ENCODE measurements at regions not wholly inside any gene's neighbourhood (a gene's known extent, or its start where the extent isn't known, plus 50 kb on each side); places are given as distances from the start of the nearest gene placed in this dataset.

DNA sequence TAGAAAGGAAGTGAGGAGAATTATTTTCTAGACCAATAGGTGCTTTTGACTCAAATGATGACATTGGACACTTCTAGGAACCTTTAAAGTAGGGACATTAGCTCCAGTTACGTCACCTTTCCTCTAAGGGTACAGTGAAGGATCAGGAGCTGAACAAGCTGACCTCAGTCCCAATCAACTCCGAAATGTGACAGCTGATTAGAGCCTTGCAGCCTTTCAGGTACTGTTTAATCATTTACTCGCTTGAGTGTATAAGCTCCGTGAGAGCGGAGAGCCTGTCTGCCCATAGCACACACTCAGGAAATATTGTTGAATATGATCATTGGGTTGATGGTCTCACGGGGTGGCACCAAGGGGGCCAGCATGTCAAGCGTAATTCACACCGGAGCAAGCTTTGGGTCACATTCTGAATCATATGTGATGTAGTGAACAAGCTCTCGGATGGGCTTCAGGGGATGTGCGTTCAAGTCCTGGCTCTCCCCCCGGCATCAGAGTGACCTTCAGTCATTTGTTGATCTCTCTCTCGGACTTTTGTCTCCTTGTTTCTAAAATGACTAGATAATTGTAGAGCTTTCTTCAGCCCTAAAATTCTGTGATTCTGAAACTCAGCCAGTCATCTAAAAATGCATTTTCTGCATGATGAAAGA, 141.9 kb downstream of the ZIC5 start:
- no peak overlapping the region for H3K4me3 ChIP-seq (ENCODE audit: low read depth, low read length)
- no peaks in the 10 kb centered on the region for H3K36me3 ChIP-seq (ENCODE audit: control insufficient read depth, insufficient read depth, low read length)
- H3K9ac ChIP-seq (ENCODE audit: low read depth, low read length), result no peak overlapping the region
- no peaks in the 10 kb centered on the region for H3K27me3 ChIP-seq (ENCODE audit: control insufficient read depth, insufficient read depth, low read length)
- H3K4me1 ChIP-seq (ENCODE audit: control insufficient read depth, insufficient read depth, low read length), result no peaks in the 10 kb centered on the region
- no peaks in the 10 kb centered on the region for H3K9me3 ChIP-seq (ENCODE audit: control insufficient read depth, insufficient read depth, low read length)

DNA sequence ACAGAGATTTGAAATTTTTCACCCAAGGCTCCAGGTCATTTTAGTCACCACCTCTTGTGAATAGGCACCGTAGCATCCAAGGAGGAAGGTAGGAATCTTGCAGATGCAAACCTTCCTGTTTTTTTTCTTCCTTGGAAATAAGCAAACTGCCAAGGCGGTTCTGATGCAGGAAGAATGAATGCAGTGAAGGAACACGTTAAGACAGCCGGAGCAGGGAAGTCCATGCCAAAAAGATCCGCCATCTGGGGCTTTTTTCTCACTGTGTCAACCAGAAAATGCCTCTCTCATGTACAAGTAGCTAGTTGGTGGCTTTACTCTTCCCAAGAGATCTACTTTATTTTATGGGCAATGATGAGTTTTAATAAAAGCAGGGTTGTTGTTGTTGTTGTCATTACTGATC, 142.4 kb downstream of the ZIC5 start:
- Histone ChIP-seq H3K9ac (ENCODE audit: low read depth, low read length) (no peak overlapping the region), H3K4me3 (ENCODE audit: low read depth, low read length) (no peak overlapping the region), H3K36me3 (ENCODE audit: control insufficient read depth, insufficient read depth, low read length) (no peaks in the 10 kb centered on the region), H3K27me3 (ENCODE audit: control insufficient read depth, insufficient read depth, low read length) (no peaks in the 10 kb centered on the region), H3K4me1 (ENCODE audit: control insufficient read depth, insufficient read depth, low read length) (no peaks in the 10 kb centered on the region), H3K9me3 (ENCODE audit: control insufficient read depth, insufficient read depth, low read length) (no peaks in the 10 kb centered on the region)

GRCh38 chr13:99828735-99829134, 142.8 kb downstream of the ZIC5 start:
- Histone ChIP-seq H3K4me1 (ENCODE audit: control insufficient read depth, insufficient read depth, low read length) (no peaks in the 10 kb centered on the region), H3K9ac (ENCODE audit: low read depth, low read length) (no peak overlapping the region), H3K27me3 (ENCODE audit: control insufficient read depth, insufficient read depth, low read length) (no peaks in the 10 kb centered on the region), H3K36me3 (ENCODE audit: control insufficient read depth, insufficient read depth, low read length) (no peaks in the 10 kb centered on the region), H3K9me3 (ENCODE audit: control insufficient read depth, insufficient read depth, low read length) (no peaks in the 10 kb centered on the region), H3K4me3 (ENCODE audit: low read depth, low read length) (no peak overlapping the region)

GRCh38 chr13:99828123-99828522, 143.4 kb downstream of the ZIC5 start:
- Histone ChIP-seq H3K9me3 (ENCODE audit: control insufficient read depth, insufficient read depth, low read length) (no peaks in the 10 kb centered on the region), H3K4me3 (ENCODE audit: low read depth, low read length) (no peak overlapping the region), H3K9ac (ENCODE audit: low read depth, low read length) (no peak overlapping the region), H3K4me1 (ENCODE audit: control insufficient read depth, insufficient read depth, low read length) (no peaks in the 10 kb centered on the region), H3K27me3 (ENCODE audit: control insufficient read depth, insufficient read depth, low read length) (no peaks in the 10 kb centered on the region), H3K36me3 (ENCODE audit: control insufficient read depth, insufficient read depth, low read length) (no peaks in the 10 kb centered on the region)

DNA sequence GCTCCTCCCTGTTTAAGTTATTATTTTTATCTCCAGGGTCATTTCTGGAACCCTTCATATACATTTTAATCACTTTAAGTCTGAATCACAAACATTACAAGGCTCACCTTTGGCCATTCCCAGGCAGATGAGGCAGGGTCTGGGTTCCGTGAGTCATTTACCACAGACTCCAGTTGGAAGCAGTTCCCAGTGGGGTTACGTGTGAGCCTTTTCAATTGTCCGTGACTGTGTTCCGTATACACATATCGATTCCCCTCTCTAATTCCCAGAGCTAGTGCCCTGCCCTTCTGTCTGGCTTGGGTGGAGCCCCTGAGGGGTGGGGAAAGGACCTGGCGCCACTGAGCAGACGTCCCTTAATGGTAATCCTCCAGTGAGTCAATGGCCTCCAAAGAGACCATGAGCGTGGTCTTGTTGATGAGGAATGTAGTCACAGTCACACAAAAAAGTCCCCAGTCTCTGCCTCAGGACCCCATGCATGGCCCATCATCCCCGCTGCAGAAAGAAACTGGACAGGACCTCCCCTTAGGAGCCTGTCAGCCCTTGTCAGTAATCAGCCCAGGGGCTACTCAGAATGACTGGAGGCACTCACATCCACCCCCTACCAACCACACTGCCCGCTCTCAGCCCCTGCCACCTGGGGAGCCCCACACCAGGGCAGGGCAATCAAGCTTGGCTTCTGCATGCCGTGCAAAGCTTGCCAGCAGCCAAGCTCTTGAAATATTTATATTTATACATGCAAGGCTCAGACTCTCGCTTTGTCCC, 144.4 kb downstream of the ZIC5 start:
- Histone ChIP-seq H3K9me3 (ENCODE audit: control insufficient read depth, insufficient read depth, low read length) (no peaks in the 10 kb centered on the region), H3K4me3 (ENCODE audit: low read depth, low read length) (no peak overlapping the region), H3K27me3 (ENCODE audit: control insufficient read depth, insufficient read depth, low read length) (no peaks in the 10 kb centered on the region), H3K9ac (ENCODE audit: low read depth, low read length) (no peak overlapping the region), H3K4me1 (ENCODE audit: control insufficient read depth, insufficient read depth, low read length) (no peaks in the 10 kb centered on the region), H3K36me3 (ENCODE audit: control insufficient read depth, insufficient read depth, low read length) (no peaks in the 10 kb centered on the region)

- H3K9me3 ChIP-seq (ENCODE audit: control insufficient read depth, insufficient read depth, low read length), result no peaks in the 10 kb centered on the region
- H3K36me3 ChIP-seq (ENCODE audit: control insufficient read depth, insufficient read depth, low read length), result no peaks in the 10 kb centered on the region
- H3K4me1 ChIP-seq (ENCODE audit: control insufficient read depth, insufficient read depth, low read length), result peaks cover 3% of the 10 kb centered on the region
- H3K4me3 ChIP-seq (ENCODE audit: low read depth, low read length), result no peak overlapping the region
- H3K9ac ChIP-seq (ENCODE audit: low read depth, low read length), result no peak overlapping the region
- H3K27me3 ChIP-seq (ENCODE audit: control insufficient read depth, insufficient read depth, low read length), result no peaks in the 10 kb centered on the region
These were observed 147.6 kb downstream of the ZIC5 start for GRCh38 chr13:99823961-99824360.

DNA sequence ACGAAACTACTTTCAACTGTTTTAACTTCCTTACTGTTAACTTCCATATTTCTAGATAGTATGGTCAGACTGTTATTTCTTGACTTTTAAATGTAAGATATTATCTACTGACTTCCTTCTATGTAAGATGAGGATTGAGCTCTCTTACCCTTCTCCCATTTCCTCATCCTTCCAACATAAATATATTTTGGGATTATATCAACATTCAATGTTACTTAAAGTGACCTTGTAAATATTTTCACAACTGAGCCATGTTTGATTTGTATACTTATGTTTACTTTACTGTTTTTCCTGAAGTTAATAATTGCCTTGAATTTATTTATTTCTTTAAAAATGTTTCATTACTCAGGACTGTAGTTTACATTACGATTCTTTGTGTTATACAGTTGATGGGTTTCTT, 148.7 kb downstream of the ZIC5 start:
- no peak overlapping the region for H3K4me3 ChIP-seq (ENCODE audit: low read depth, low read length)
- H3K4me1 ChIP-seq (ENCODE audit: control insufficient read depth, insufficient read depth, low read length), result peaks cover 5% of the 10 kb centered on the region
- no peaks in the 10 kb centered on the region for H3K27me3 ChIP-seq (ENCODE audit: control insufficient read depth, insufficient read depth, low read length)
- no peak overlapping the region for H3K9ac ChIP-seq (ENCODE audit: low read depth, low read length)
- H3K9me3 ChIP-seq (ENCODE audit: control insufficient read depth, insufficient read depth, low read length), result no peaks in the 10 kb centered on the region
- H3K36me3 ChIP-seq (ENCODE audit: control insufficient read depth, insufficient read depth, low read length), result no peaks in the 10 kb centered on the region

DNA sequence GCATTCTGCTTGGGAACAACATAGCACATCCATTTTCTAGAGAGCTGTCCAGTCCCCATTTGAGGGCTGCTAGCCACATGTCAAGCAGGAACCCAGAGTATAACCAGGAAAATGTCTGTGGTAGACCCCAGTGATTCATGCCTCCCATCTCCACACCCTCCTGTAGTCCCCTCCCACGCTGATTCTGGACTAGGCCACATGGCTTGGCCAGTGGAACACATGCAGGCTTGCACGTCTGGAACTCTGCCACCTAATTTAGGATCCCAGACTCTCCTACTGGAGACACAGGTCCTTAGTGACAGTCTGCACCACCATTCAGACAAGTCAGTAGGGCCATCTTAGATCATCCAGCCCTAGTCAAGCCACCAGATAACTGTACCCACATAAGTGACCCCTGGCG, 149.8 kb downstream of the ZIC5 start:
- H3K9me3 ChIP-seq (ENCODE audit: control insufficient read depth, insufficient read depth, low read length), result no peaks in the 10 kb centered on the region
- H3K36me3 ChIP-seq (ENCODE audit: control insufficient read depth, insufficient read depth, low read length), result no peaks in the 10 kb centered on the region
- no peak overlapping the region for H3K4me3 ChIP-seq (ENCODE audit: low read depth, low read length)
- H3K4me1 ChIP-seq (ENCODE audit: control insufficient read depth, insufficient read depth, low read length), result peaks cover 5% of the 10 kb centered on the region
- no peaks in the 10 kb centered on the region for H3K27me3 ChIP-seq (ENCODE audit: control insufficient read depth, insufficient read depth, low read length)
- H3K9ac ChIP-seq (ENCODE audit: low read depth, low read length), result no peak overlapping the region

DNA sequence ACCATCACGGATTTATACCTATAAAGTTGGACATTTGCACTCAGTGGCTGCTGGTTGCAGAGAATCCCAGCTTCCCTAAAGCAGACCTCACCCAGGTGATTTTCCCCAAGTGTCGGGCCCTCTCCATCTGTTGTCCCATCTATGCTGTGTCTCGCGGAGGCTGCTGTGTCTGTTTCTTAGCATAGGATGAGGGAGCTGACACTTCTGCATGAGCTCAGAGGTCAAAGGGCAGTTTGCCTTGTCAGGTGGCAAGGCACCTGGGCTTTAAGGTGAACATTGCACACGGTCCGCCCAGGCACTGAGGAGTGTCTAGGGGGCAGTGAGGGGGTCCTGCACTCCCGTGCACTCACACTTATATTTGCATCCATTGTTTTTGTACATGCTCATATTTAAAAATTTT, 151.6 kb downstream of the ZIC5 start:
- H3K36me3 ChIP-seq (ENCODE audit: control insufficient read depth, insufficient read depth, low read length), result no peaks in the 10 kb centered on the region
- H3K4me3 ChIP-seq (ENCODE audit: low read depth, low read length), result no peak overlapping the region
- peaks cover 5% of the 10 kb centered on the region for H3K4me1 ChIP-seq (ENCODE audit: control insufficient read depth, insufficient read depth, low read length)
- H3K27me3 ChIP-seq (ENCODE audit: control insufficient read depth, insufficient read depth, low read length), result no peaks in the 10 kb centered on the region
- no peak overlapping the region for H3K9ac ChIP-seq (ENCODE audit: low read depth, low read length)
- H3K9me3 ChIP-seq (ENCODE audit: control insufficient read depth, insufficient read depth, low read length), result no peaks in the 10 kb centered on the region

- no peaks in the 10 kb centered on the region for H3K27me3 ChIP-seq (ENCODE audit: control insufficient read depth, insufficient read depth, low read length)
- H3K9me3 ChIP-seq (ENCODE audit: control insufficient read depth, insufficient read depth, low read length), result no peaks in the 10 kb centered on the region
- H3K36me3 ChIP-seq (ENCODE audit: control insufficient read depth, insufficient read depth, low read length), result no peaks in the 10 kb centered on the region
- peaks cover 5% of the 10 kb centered on the region for H3K4me1 ChIP-seq (ENCODE audit: control insufficient read depth, insufficient read depth, low read length)
- no peak overlapping the region for H3K9ac ChIP-seq (ENCODE audit: low read depth, low read length)
- H3K4me3 ChIP-seq (ENCODE audit: low read depth, low read length), result no peak overlapping the region
These were observed 155.2 kb downstream of the ZIC5 start for GRCh38 chr13:99816321-99816720.

DNA sequence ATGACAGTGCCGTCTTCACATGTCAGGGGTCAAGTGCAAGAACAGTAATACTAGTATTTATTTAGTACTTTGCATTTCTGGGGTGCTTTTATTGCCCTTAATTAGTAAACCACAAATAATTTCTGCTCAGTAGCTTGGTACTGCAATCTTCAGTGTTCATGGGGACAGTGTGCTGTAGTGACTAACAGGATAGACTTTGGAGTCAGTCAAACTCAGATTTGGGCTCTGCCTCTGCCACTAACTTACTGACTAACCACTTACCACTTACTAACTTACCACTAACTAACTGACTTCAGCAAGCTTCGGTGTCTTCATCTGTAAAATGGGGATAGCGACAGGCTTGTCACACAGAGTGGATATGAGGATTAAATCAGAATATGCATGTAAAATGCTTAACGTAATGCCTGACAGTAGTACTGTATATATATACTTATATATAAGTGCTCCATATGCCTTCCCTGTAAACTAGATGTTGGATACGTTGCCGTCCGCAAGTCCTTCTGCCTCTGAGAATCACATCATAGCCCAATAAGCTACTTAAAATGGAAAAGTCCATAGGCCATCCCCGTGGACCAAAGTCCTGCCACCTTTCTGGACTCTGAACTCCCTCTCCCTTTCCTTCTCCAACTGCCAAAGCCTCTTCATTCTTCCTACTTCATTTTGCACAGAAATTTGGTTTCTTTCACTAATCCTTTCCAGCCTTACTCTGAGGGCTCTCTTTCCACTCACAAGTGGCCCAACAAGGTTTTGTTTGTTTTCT, 158.1 kb downstream of the ZIC5 start:
- Histone ChIP-seq H3K4me1 (ENCODE audit: control insufficient read depth, insufficient read depth, low read length) (peaks cover 2% of the 10 kb centered on the region), H3K9me3 (ENCODE audit: control insufficient read depth, insufficient read depth, low read length) (no peaks in the 10 kb centered on the region), H3K27me3 (ENCODE audit: control insufficient read depth, insufficient read depth, low read length) (no peaks in the 10 kb centered on the region), H3K4me3 (ENCODE audit: low read depth, low read length) (no peak overlapping the region), H3K36me3 (ENCODE audit: control insufficient read depth, insufficient read depth, low read length) (no peaks in the 10 kb centered on the region), H3K9ac (ENCODE audit: low read depth, low read length) (no peak overlapping the region)

DNA sequence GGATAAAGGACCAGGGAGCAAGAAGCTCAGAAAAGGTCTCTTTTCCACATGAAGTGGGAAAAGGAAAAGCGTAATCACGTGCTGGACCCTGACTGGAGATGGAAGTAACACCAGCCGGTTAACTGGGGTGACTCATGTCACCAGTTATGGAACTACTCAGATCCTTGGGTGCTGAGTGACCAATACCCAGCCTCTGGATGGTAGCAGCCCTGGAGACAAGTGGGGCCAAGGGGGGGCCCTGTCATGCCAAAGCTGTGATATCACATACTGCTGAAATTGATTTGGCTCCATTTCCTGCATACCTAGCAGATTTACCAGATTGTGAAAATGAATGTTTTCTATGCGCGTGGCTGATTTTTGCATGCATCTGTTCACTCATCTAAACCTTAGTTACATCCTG, 158.9 kb downstream of the ZIC5 start:
- H3K9ac ChIP-seq (ENCODE audit: low read depth, low read length), result no peak overlapping the region
- H3K9me3 ChIP-seq (ENCODE audit: control insufficient read depth, insufficient read depth, low read length), result no peaks in the 10 kb centered on the region
- no peaks in the 10 kb centered on the region for H3K36me3 ChIP-seq (ENCODE audit: control insufficient read depth, insufficient read depth, low read length)
- H3K27me3 ChIP-seq (ENCODE audit: control insufficient read depth, insufficient read depth, low read length), result no peaks in the 10 kb centered on the region
- no peaks in the 10 kb centered on the region for H3K4me1 ChIP-seq (ENCODE audit: control insufficient read depth, insufficient read depth, low read length)
- H3K4me3 ChIP-seq (ENCODE audit: low read depth, low read length), result no peak overlapping the region
